Left lung (tissue), 4 donors: ENCODE measurements at regions not wholly inside any gene's neighbourhood (a gene's known extent, or its start where the extent isn't known, plus 50 kb on each side); places are given as distances from the start of the nearest gene placed in this dataset.

Experiments
- ATAC-seq: fragments of 200-7000 bp; cut with Tn5 transposase; one replicate; pipeline ENCODE4 v1.9.1; 2020; ENCODE audit warnings: moderate library complexity
- DNase-seq, 4 donors: peaks; one replicate each; pipeline ENCODE4 v3.0.0-alpha.2; 2013 to 2020
- H3K27ac ChIP-seq, 2 donors: fragments of 200-600 bp; sonication (generic) in 1 of 2; one replicate each; pipeline versions ENCODE4 v1.5.0 to v1.8.0; 2020 to 2021
- H3K27me3 ChIP-seq, 2 donors: fragments of 200-600 bp; sonication (generic) in 1 of 2; one replicate each; pipeline versions ENCODE4 v1.5.0 to v1.8.0; 2020 to 2021
- H3K36me3 ChIP-seq, 2 donors: fragments of 200-600 bp; sonication (generic) in 1 of 2; one replicate each; pipeline versions ENCODE4 v1.5.0 to v1.8.0; 2020 to 2021
- H3K4me1 ChIP-seq, 2 donors: fragments of 200-600 bp; one replicate each; pipeline ENCODE4 v1.8.0; 2021
- H3K4me3 ChIP-seq, 2 donors: fragments of 200-600 bp; sonication (generic) in 1 of 2; one replicate each; pipeline versions ENCODE4 v1.5.0 to v1.8.0; 2020 to 2021; ENCODE audit warnings: mild to moderate bottlenecking in 1 of 2
- H3K9me3 ChIP-seq, 2 donors: fragments of 200-600 bp; sonication (generic) in 1 of 2; one replicate each; pipeline versions ENCODE4 v1.5.0 to v1.8.0; 2020 to 2021
- CTCF ChIP-seq, 2 donors: fragments of 200-600 bp; sonication (generic) in 1 of 2; IDR thresholded peaks; one replicate each; pipeline versions ENCODE4 v1.5.0 to v1.8.0; 2021; ENCODE audit warnings: antibody characterized with exemption in 2 of 2
- intact Hi-C, 2 donors: fragments of 100-400 bp; cut with DNase I; formaldehyde crosslinking; loops; one replicate each; pipeline versions ENCODE4 v1.11.2 to v1.14.2; 2022
- donor health status: DM: no; HTN: yes; CAD: no.
- donor health status: DM: no; HTN: no; CAD: no.

GRCh38 chr7:133180717-133181116 is 72.2 kb upstream of the EXOC4 start:
- no peak for ATAC-seq
- H3K4me1 ChIP-seq, result no peaks in the 10 kb centered on the region
- DNase-seq, result no peak
- intact Hi-C loops, result no loop called here
- no peak overlapping the region for H3K27ac ChIP-seq
- no peak for TF ChIP-seq CTCF (IDR thresholded peaks at IDR 0.05)
- no peaks in the 10 kb centered on the region for H3K9me3 ChIP-seq
- no peaks in the 10 kb centered on the region for H3K36me3 ChIP-seq
- H3K4me3 ChIP-seq, result no peak overlapping the region
- H3K27me3 ChIP-seq, result no peaks in the 10 kb centered on the region

DNA sequence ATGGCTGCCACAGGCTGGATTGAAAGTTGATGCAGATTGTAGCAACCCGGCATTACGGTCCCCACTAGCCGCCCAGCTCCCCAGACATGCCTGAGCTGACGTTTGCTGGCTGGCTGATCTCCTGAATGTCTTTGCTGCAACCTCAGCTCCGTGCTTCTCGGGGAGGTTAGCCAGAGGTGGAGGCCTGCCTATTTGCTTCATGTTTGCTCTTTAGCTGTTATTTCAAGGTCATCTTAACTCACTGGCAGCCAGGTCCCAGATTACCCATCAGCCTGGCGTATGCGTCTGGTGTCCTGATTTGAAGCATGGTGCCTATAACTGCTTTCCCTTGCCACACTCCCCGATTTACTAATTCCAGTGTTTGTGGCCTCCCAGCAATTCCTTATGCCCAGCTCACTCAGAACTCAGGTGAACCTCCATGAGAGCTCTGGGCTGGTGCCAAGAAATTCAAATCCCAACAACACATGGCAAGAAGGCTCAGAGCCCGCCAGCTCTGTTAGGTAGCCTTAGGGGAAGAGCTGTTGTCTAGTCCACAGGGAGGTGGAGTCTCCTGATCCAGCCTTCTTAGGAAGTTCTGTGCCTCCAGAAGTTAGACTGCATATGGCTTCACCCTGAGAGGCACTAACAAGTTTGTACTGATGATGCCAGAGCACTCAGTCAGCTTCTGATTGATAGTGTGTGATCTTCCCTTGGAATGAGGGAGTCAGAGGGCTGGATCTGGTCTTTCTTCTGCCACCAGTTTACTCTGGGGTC is 69.7 kb upstream of the EXOC4 start:
- no peaks in the 10 kb centered on the region for H3K27me3 ChIP-seq
- intact Hi-C loops, result no loop called here
- no peak overlapping the region for H3K4me3 ChIP-seq
- H3K9me3 ChIP-seq, result no peaks in the 10 kb centered on the region
- H3K4me1 ChIP-seq, result no peaks in the 10 kb centered on the region
- ATAC-seq (no peak), DNase-seq (no peak)
- no peak overlapping the region for H3K27ac ChIP-seq
- H3K36me3 ChIP-seq, result no peaks in the 10 kb centered on the region
- no peak for TF ChIP-seq CTCF (IDR thresholded peaks at IDR 0.05)

DNA sequence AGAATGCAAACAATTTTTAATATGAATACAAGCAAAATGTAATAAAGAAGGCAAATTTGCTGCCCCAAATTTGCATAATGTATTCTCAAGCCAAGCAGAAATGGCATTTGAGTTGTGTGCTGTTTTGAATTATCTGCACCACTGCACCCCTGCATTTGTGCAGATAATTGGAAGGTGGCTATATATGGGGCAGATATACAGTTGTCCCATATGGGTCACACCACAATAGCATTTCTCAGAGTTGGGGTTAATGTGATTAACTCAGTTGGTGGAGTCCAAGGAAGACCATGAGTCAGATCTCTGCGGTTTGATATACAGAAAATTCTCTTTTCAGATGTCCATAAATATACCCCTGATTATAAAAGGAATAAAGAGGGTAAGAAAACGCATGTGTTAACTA is 68.9 kb upstream of the EXOC4 start:
- no peak for ATAC-seq
- no peak for DNase-seq
- TF ChIP-seq CTCF (IDR thresholded peaks at IDR 0.05), result no peak

GRCh38 chr7:133185512-133185911 is 67.4 kb upstream of the EXOC4 start:
- intact Hi-C loops, result no loop called here
- Histone ChIP-seq H3K36me3 (no peaks in the 10 kb centered on the region), H3K27me3 (no peaks in the 10 kb centered on the region), H3K4me1 (no peaks in the 10 kb centered on the region), H3K4me3 (no peak overlapping the region), H3K27ac (no peak overlapping the region), H3K9me3 (no peaks in the 10 kb centered on the region)
- ATAC-seq (no peak), DNase-seq (no peak)
- TF ChIP-seq CTCF (IDR thresholded peaks at IDR 0.05), result no peak

More for the DNA sequence above, 68.9 kb upstream of the EXOC4 start:
- no peaks in the 10 kb centered on the region for H3K4me1 ChIP-seq
- H3K27me3 ChIP-seq, result no peaks in the 10 kb centered on the region
- no peaks in the 10 kb centered on the region for H3K9me3 ChIP-seq
- intact Hi-C loops, result no loop called here
- no peaks in the 10 kb centered on the region for H3K36me3 ChIP-seq
- H3K27ac ChIP-seq, result no peak overlapping the region
- H3K4me3 ChIP-seq, result no peak overlapping the region

- DNase-seq (no peak), ATAC-seq (no peak)
- H3K36me3 ChIP-seq, result no peaks in the 10 kb centered on the region
- H3K27ac ChIP-seq, result no peak overlapping the region
- H3K27me3 ChIP-seq, result no peaks in the 10 kb centered on the region
- H3K9me3 ChIP-seq, result no peaks in the 10 kb centered on the region
- TF ChIP-seq CTCF (IDR thresholded peaks at IDR 0.05), result no peak
- intact Hi-C loops, result no loop called here
- no peaks in the 10 kb centered on the region for H3K4me1 ChIP-seq
- no peak overlapping the region for H3K4me3 ChIP-seq
Measured at GRCh38 chr7:133186060-133186459, 66.8 kb upstream of the EXOC4 start.
